Smooth muscle cell (in vitro differentiated cells): ENCODE measurements at regions not wholly inside any gene's neighbourhood (a gene's known extent, or its start where the extent isn't known, plus 50 kb on each side); places are given as distances from the start of the nearest gene placed in this dataset.
"Not testable (repeated sequence)": the region's sequence is repeated elsewhere in the genome, so short reads cannot be mapped to it uniquely, and the experiment has no call there.

Source experiments
- DNase-seq: peaks from one replicate; lab custom pipeline; 2025; ENCODE audit not compliant: unreplicated experiment; lab: John Stamatoyannopoulos, UW
- H2AFZ ChIP-seq: fragments of 200-600 bp; sonication (generic); 2 replicates; pipeline ENCODE4 v1.6.0; 2016; ENCODE audit warnings: antibody characterized with exemption, low read depth, mild to moderate bottlenecking
- H3F3A ChIP-seq: fragments of 200-600 bp; sonication (generic); 2 replicates; pipeline ENCODE4 v1.6.0; 2017; ENCODE audit warnings: antibody characterized with exemption, low read depth
- H3K27ac ChIP-seq: fragments of 200-600 bp; sonication (generic); 2 replicates; pipeline ENCODE4 v1.5.1; 2016; ENCODE audit warnings: low read depth, mild to moderate bottlenecking
- H3K27me3 ChIP-seq: fragments of 200-600 bp; sonication (generic); 2 replicates; pipeline ENCODE4 v1.6.1; 2016; ENCODE audit warnings: low read depth, mild to moderate bottlenecking
- H3K36me3 ChIP-seq: fragments of 200-600 bp; sonication (generic); 2 replicates; pipeline ENCODE4 v1.5.1; 2016; ENCODE audit warnings: low read depth
- H3K4me1 ChIP-seq: fragments of 200-600 bp; sonication (generic); 2 replicates; pipeline ENCODE4 v1.5.1; 2016; ENCODE audit warnings: low read depth
- H3K4me2 ChIP-seq: fragments of 200-600 bp; sonication (generic); 2 replicates; pipeline ENCODE4 v1.6.0; 2016; ENCODE audit warnings: mild to moderate bottlenecking
- H3K4me3 ChIP-seq: fragments of 200-600 bp; sonication (generic); 2 replicates; pipeline ENCODE4 v1.5.1; 2016; ENCODE audit warnings: mild to moderate bottlenecking
- H3K79me2 ChIP-seq: fragments of 200-600 bp; sonication (generic); 2 replicates; pipeline ENCODE4 v1.6.0; 2016; ENCODE audit warnings: low read depth, mild to moderate bottlenecking
- H3K9ac ChIP-seq: fragments of 200-600 bp; sonication (generic); 2 replicates; pipeline ENCODE4 v1.6.0; 2016; ENCODE audit warnings: low read depth
- H3K9me3 ChIP-seq: fragments of 200-600 bp; sonication (generic); replicated peaks from 2 replicates; pipeline ENCODE4 v1.5.1; 2016; ENCODE audit warnings: low read depth
- H4K20me1 ChIP-seq: fragments of 200-600 bp; sonication (generic); 2 replicates; pipeline ENCODE4 v1.6.0; 2016; ENCODE audit warnings: low read depth
- WGBS: methylation state at CpG from one replicate; pipeline ENCODE4 v1.1.7; 2016; ENCODE audit warnings: low lambda C conversion rate; 5-methylcytosine and 5-hydroxymethylcytosine counted together

- not testable (repeated sequence) for H2AFZ ChIP-seq, H3K4me3 ChIP-seq, H3K36me3 ChIP-seq, H3K4me2 ChIP-seq, H4K20me1 ChIP-seq, H3K27ac ChIP-seq, H3K27me3 ChIP-seq, H3F3A ChIP-seq, H3K79me2 ChIP-seq, H3K9me3 ChIP-seq, H3K9ac ChIP-seq, DNase-seq, H3K4me1 ChIP-seq
- WGBS = 84% methylated on average over 12 of the region's 13 CpGs
Measured at GRCh38 chr3:195669310-195669709, 51.5 kb upstream of the MUC20 start.

- not testable (repeated sequence) for H3K27ac ChIP-seq, H3K79me2 ChIP-seq, H3F3A ChIP-seq, H3K27me3 ChIP-seq, H3K9ac ChIP-seq, H3K9me3 ChIP-seq, H3K4me1 ChIP-seq, H3K4me2 ChIP-seq, H3K4me3 ChIP-seq, H3K36me3 ChIP-seq, H2AFZ ChIP-seq, DNase-seq, H4K20me1 ChIP-seq
- WGBS = 91% methylated on average over 24 of the region's 24 CpGs
Measured at GRCh38 chr3:195668131-195668766, 52.5 kb upstream of the MUC20 start.

DNA sequence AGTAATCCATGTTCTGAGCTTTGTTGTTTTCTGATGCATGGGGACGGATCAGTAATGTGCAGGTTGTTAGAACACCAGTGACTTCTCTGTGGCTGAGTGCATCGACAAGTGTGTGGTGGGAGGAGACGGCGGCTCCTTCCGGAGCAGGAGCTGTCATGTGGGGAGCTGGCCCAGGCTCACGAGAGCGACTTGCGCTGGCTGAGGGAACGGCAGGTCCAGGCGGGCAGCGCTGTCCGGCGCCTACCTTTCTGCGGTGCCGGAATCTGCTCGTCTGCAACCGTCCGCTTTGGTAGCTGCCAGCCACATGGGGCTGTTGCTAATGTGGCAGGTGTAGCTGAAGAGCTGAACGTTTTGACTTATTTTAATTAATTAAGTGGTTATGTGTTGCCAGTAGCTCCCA is 55.5 kb upstream of the MUC20 start:
- H4K20me1 ChIP-seq, H3K79me2 ChIP-seq, H3K4me2 ChIP-seq, H3K27me3 ChIP-seq, H3K4me1 ChIP-seq, H3K27ac ChIP-seq, H3K9ac ChIP-seq, H2AFZ ChIP-seq, H3K9me3 ChIP-seq, H3K36me3 ChIP-seq, DNase-seq, H3F3A ChIP-seq, H3K4me3 ChIP-seq: not testable (repeated sequence)
- WGBS = 96% methylated on average over 19 of the region's 19 CpGs

- H3K27me3 ChIP-seq, H4K20me1 ChIP-seq, H3K27ac ChIP-seq, H3K9me3 ChIP-seq, H3K9ac ChIP-seq, H3F3A ChIP-seq, H3K4me1 ChIP-seq, H3K79me2 ChIP-seq, H3K4me3 ChIP-seq, DNase-seq, H2AFZ ChIP-seq, H3K36me3 ChIP-seq, H3K4me2 ChIP-seq: not testable (repeated sequence)
- WGBS = 92% methylated on average over 12 of the region's 12 CpGs
Measured at GRCh38 chr3:195664131-195664530, 56.6 kb upstream of the MUC20 start.

GRCh38 chr3:195659136-195659533 is 61.6 kb upstream of the MUC20 start:
- 50% methylated on average over 5 of the region's 7 CpGs for WGBS
- not testable (repeated sequence) for H3F3A ChIP-seq, H3K4me1 ChIP-seq, H3K27ac ChIP-seq, H3K9me3 ChIP-seq, DNase-seq, H3K79me2 ChIP-seq, H3K36me3 ChIP-seq, H4K20me1 ChIP-seq, H3K9ac ChIP-seq, H2AFZ ChIP-seq, H3K27me3 ChIP-seq
- peak overlapping the region; percentile 79 for H3K4me2 ChIP-seq
- H3K4me3 ChIP-seq = peak overlapping the region; percentile 29

DNA sequence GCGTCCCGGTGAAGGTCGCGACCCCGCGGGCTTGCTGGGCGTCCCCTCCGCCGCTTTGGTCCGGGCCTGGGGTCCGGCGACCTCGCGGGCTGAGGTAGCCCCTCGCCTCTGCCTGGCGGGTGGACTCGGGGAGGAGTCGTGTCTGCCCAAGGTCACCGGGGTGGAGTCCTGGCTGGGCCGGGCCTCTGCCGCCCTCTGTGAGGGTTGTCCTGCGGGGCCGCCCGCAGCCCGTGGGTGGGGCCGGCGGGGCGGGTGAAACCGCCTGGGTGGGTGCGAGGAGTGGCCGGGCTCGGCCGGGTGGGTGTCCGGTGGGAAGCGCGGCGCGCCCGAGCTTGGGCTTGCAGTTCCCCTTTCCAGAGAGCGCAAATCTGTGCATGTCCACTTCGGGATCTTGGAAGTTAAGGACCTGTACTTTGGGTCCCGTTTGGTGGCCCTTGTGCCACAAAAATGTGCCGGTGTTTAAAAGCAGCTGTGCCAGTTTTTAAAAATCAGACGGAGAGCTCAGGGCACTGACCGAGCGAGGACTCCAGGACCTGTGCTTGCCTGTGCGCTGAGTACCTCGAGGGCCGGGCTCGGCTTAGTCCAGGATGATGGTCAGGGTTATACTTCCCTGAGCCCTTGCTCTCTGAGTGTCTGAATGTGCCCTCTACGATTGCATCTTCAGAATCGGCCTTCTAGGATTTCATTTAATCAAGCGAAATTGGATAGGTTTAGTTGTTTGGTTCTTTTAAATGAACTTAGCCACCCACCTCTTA is 62.2 kb upstream of the MUC20 start:
- 3% methylated on average over 6 of the region's 53 CpGs for WGBS
- H3K27me3 ChIP-seq, H3K27ac ChIP-seq, H3K9ac ChIP-seq, H3K79me2 ChIP-seq, H3K36me3 ChIP-seq, H4K20me1 ChIP-seq, H3K4me1 ChIP-seq, H3F3A ChIP-seq, H2AFZ ChIP-seq, H3K9me3 ChIP-seq, DNase-seq: not testable (repeated sequence)
- H3K4me2 ChIP-seq = peak overlapping the region; percentile 79
- H3K4me3 ChIP-seq = peak overlapping the region; percentile 71

DNA sequence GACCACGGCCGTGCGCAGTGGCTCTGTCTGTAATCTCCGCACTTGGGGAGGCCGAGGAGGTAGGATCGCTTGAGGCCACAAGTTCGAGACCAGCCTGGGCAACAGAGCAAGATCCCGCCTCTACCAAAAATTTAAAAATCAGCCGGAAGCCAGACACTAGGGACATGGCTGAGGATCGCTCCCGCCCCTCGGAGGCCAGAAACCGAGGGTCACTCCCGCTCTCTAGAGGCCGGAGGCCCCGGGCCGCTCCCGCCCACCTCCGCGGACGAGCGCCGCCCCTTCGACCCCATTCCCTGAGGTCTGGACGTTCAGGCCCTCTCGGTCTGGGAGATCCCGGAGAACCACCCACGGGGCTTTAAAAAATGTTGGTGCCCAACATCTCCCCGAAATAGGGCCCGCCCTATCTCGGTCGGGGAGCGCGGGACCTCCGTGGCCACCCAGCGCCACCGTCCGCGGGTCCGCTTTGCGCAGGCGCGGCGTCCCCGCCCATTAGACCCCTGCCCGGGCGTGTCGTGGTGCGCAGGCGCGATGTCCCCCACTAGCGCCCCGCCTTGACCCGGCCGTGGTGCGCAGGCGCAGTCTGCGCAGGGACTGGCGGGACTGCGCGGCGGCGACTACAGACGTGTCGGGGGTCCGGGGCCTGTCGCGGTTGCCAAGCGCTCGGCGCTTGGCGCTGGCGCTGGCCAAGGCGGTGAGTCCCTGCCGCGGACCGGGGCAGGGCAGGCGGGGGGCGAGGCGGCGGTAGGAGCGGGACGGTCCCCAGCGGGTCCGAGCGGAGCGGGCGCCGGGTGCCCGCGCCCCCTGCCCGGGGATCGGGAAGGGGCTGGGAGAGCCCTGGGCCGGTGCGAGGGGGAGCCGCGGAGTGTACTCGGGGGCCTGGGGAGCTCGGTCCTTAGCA is 63.1 kb upstream of the MUC20 start:
- H4K20me1 ChIP-seq, H3K79me2 ChIP-seq, H3K36me3 ChIP-seq, H3K27me3 ChIP-seq, H3K27ac ChIP-seq, DNase-seq, H3K9me3 ChIP-seq, H3K4me1 ChIP-seq, H3F3A ChIP-seq: not testable (repeated sequence)
- Histone ChIP-seq H3K4me2 (peak overlapping the region; percentile 78), H2AFZ (peak overlapping the region; percentile 91), H3K4me3 (peak overlapping the region; percentile 71), H3K9ac (peak overlapping the region; percentile 43)
- 12% methylated on average over 51 of the region's 99 CpGs for WGBS

- not testable (repeated sequence) for H3K79me2 ChIP-seq, H3K4me1 ChIP-seq, H3K27me3 ChIP-seq, H3K4me3 ChIP-seq, DNase-seq, H3K27ac ChIP-seq, H3K9me3 ChIP-seq, H3K36me3 ChIP-seq, H3K4me2 ChIP-seq, H4K20me1 ChIP-seq, H2AFZ ChIP-seq, H3F3A ChIP-seq, H3K9ac ChIP-seq
- WGBS = 94% methylated on average over 16 of the region's 16 CpGs
Measured at GRCh38 chr3:195656091-195656490, 64.7 kb upstream of the MUC20 start.
